ENCODE measurements at regions not wholly inside any gene's neighbourhood (a gene's known extent, or its start where the extent isn't known, plus 50 kb on each side); places are given as distances from the start of the nearest gene placed in this dataset.

GRCh38 chr10:107809889-107810288 lies 645.4 kb upstream of the SORCS1 start:
- TF ChIP-seq CTCF (IDR thresholded peaks at IDR 0.05) = no peak
- no peak for TF ChIP-seq POLR2A (IDR thresholded peaks at IDR 0.05)

Data from heart left ventricle (tissue), 13 donors.